Panc1 (cell line): ENCODE measurements at regions not wholly inside any gene's neighbourhood (a gene's known extent, or its start where the extent isn't known, plus 50 kb on each side); places are given as distances from the start of the nearest gene placed in this dataset.

Experiments
- ATAC-seq: fragments of 200-7000 bp; cut with Tn5 transposase; 2 replicates; pipeline ENCODE4 v1.9.1; 2020; ENCODE audit warnings: mild to moderate bottlenecking, moderate library complexity
- BruUV-seq: library from RNA; stranded (reverse); fragments of 400-500 nt; replicated peaks from 2 replicates; lab custom pipeline; 2021; lab: Mats Ljungman, UMichigan
- CTCF ChIA-PET: fragments of 300-600 bp; sonication (Branson Sonifier 250); formaldehyde crosslinking; loops from one replicate; lab custom pipeline; 2022; ENCODE audit warnings: antibody characterized with exemption; lab: Charles Lee
- POLR2A ChIA-PET: fragments of 300-600 bp; sonication (Branson Sonifier 250); formaldehyde crosslinking; loops from one replicate; lab custom pipeline; 2022; ENCODE audit warnings: antibody characterized with exemption; lab: Charles Lee
- DNase-seq: peaks from one replicate; pipeline ENCODE4 v3.0.0-alpha.2; 2010; ENCODE audit warnings: low read depth, low spot score
- H3K27ac ChIP-seq: 2 replicates; pipeline ENCODE4 v1.5.1; 2011; ENCODE audit warnings: mild to moderate bottlenecking, low read length, inconsistent platforms
- H3K27me3 ChIP-seq: fragments of 200-500 bp; sonication (Bioruptor generic); 2 replicates; pipeline ENCODE4 v1.6.0; 2014; ENCODE audit warnings: low read length, inconsistent platforms; ENCODE audit not compliant: control insufficient read depth, insufficient read depth
- H3K36me3 ChIP-seq: fragments of 200-500 bp; sonication (Bioruptor generic); 2 replicates; pipeline ENCODE4 v1.5.1; 2014; ENCODE audit warnings: inconsistent platforms, mild to moderate bottlenecking, low read length, moderate library complexity; ENCODE audit not compliant: control insufficient read depth, insufficient read depth
- H3K4me1 ChIP-seq: 2 replicates; pipeline ENCODE4 v1.5.1; 2011; ENCODE audit warnings: inconsistent platforms, mild to moderate bottlenecking, low read length, moderate library complexity; ENCODE audit not compliant: control insufficient read depth, insufficient read depth
- H3K4me3 ChIP-seq, 2 experiments: 2 replicates each; pipeline ENCODE4 v1.5.1; 2011 to 2012; ENCODE audit warnings: low read depth in 2 of 2, low read length in 2 of 2, mild to moderate bottlenecking in 2 of 2, inconsistent platforms in 1 of 2, moderate library complexity in 1 of 2
- H3K9me3 ChIP-seq: fragments of 200-500 bp; sonication (Bioruptor generic); 2 replicates; pipeline ENCODE4 v1.5.1; 2014; ENCODE audit warnings: low read depth, mild to moderate bottlenecking, inconsistent platforms, low read length, moderate library complexity; ENCODE audit not compliant: control insufficient read depth, insufficient read depth
- POLR2AphosphoS5 ChIP-seq: IDR thresholded peaks from 2 replicates; pipeline ENCODE4 v1.6.1; 2012; ENCODE audit warnings: mild to moderate bottlenecking, low read depth, low read length, moderate library complexity
- SIN3A ChIP-seq: IDR thresholded peaks from 2 replicates; pipeline ENCODE4 v1.6.1; 2012; ENCODE audit warnings: low read depth, mild to moderate bottlenecking, low read length, moderate library complexity, borderline replicate concordance; ENCODE audit not compliant: insufficient read depth
- TCF7L2 ChIP-seq: IDR thresholded peaks from 2 replicates; pipeline ENCODE4 v1.6.1; 2011; ENCODE audit warnings: mild to moderate bottlenecking, low read depth, low read length, inconsistent platforms
- in situ Hi-C: cut with HindIII; loops from 2 replicates; pipeline ENCODE4 v1.10.0; 2016; ENCODE audit warnings: low sequenced_read_pairs, low pct_unique_long_range_greater_than_20kb
- intact Hi-C: fragments of 100-400 bp; cut with micrococcal nuclease; formaldehyde crosslinking; loops from one replicate; pipeline ENCODE4 v1.10.0; 2022; ENCODE audit not compliant: unreplicated experiment
- TF ChIP-seq, protein P1 (sequence below): fragments of 450-650 bp; IDR thresholded peaks from 2 replicates; pipeline ENCODE4 v1.5.1; 2017; ENCODE audit warnings: mild to moderate bottlenecking
- TF ChIP-seq, protein P2 (sequence below), 2 experiments: IDR thresholded peaks; 2 replicates each; pipeline ENCODE4 v1.6.1; 2011 to 2012; ENCODE audit warnings: low read depth in 2 of 2, control low read depth in 1 of 2, low read length in 1 of 2, mild to moderate bottlenecking in 1 of 2, moderate library complexity in 1 of 2; ENCODE audit not compliant: insufficient read depth in 1 of 2

DNA sequence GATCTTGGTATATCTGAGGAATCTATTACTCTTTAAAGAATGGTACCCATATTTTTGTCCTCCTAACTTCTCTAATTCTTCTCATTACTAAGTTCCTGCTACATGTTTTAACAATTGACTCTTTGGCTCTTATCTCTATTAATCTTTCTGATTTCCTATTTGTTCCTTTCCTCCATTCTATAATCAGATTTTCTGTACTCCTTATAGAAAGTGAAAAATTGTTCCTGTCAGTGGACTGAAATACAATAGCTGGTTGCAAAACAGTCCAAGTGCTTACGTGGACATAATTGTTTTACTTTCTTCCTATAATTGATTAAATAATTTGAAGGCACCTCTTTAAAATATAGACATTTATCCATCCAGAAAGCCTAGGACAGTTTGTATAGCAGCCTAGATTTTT is 86.7 kb upstream of the PTHLH start:
- no peaks in the 10 kb centered on the region for H3K27me3 ChIP-seq
- intact Hi-C loops (no loop called here), in situ Hi-C loops (no loop called here)
- no peak overlapping the region for H3K27ac ChIP-seq
- DNase-seq (no peak), ATAC-seq (no peak)
- no peaks in the 10 kb centered on the region for H3K9me3 ChIP-seq
- no peaks in the 10 kb centered on the region for H3K36me3 ChIP-seq
- no TSS peak for BruUV-seq
- ChIA-PET CTCF (no interaction called here), POLR2A (no interaction called here)
- H3K4me3 ChIP-seq = no peak overlapping the region
- H3K4me1 ChIP-seq = no peaks in the 10 kb centered on the region
- TF ChIP-seq SIN3A = no peak
- no peak for TF ChIP-seq TCF7L2
- TF ChIP-seq, protein P1, sequence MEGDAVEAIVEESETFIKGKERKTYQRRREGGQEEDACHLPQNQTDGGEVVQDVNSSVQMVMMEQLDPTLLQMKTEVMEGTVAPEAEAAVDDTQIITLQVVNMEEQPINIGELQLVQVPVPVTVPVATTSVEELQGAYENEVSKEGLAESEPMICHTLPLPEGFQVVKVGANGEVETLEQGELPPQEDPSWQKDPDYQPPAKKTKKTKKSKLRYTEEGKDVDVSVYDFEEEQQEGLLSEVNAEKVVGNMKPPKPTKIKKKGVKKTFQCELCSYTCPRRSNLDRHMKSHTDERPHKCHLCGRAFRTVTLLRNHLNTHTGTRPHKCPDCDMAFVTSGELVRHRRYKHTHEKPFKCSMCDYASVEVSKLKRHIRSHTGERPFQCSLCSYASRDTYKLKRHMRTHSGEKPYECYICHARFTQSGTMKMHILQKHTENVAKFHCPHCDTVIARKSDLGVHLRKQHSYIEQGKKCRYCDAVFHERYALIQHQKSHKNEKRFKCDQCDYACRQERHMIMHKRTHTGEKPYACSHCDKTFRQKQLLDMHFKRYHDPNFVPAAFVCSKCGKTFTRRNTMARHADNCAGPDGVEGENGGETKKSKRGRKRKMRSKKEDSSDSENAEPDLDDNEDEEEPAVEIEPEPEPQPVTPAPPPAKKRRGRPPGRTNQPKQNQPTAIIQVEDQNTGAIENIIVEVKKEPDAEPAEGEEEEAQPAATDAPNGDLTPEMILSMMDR = no peak
- TF ChIP-seq POLR2AphosphoS5 = no peak
- TF ChIP-seq, protein P2, sequence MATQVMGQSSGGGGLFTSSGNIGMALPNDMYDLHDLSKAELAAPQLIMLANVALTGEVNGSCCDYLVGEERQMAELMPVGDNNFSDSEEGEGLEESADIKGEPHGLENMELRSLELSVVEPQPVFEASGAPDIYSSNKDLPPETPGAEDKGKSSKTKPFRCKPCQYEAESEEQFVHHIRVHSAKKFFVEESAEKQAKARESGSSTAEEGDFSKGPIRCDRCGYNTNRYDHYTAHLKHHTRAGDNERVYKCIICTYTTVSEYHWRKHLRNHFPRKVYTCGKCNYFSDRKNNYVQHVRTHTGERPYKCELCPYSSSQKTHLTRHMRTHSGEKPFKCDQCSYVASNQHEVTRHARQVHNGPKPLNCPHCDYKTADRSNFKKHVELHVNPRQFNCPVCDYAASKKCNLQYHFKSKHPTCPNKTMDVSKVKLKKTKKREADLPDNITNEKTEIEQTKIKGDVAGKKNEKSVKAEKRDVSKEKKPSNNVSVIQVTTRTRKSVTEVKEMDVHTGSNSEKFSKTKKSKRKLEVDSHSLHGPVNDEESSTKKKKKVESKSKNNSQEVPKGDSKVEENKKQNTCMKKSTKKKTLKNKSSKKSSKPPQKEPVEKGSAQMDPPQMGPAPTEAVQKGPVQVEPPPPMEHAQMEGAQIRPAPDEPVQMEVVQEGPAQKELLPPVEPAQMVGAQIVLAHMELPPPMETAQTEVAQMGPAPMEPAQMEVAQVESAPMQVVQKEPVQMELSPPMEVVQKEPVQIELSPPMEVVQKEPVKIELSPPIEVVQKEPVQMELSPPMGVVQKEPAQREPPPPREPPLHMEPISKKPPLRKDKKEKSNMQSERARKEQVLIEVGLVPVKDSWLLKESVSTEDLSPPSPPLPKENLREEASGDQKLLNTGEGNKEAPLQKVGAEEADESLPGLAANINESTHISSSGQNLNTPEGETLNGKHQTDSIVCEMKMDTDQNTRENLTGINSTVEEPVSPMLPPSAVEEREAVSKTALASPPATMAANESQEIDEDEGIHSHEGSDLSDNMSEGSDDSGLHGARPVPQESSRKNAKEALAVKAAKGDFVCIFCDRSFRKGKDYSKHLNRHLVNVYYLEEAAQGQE (IDR thresholded peaks at IDR 0.05; ENCODE audit: insufficient read depth in 1 of 2, low read depth in 2 of 2, low read length in 1 of 2) = no peak

DNA sequence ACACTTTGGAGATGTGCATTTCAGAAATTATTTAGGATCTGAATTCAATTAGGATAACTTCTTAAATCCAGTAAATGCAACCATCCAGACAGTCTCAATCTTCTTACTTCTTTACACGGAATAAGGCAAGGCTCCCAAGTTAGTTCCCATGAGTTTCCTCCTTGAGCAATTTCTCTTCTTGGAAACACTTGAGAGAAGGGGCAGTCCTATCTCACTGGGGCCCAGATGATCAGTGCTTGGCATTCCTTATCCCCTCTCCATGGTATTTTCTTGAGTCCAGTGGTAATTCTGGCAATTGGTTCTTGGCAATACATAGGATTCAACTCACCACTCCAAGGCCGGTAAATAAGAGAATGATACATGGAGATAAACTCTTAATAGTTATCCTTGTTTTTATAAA is 87.1 kb upstream of the PTHLH start:
- BruUV-seq = no TSS peak
- no peak for ATAC-seq
- ChIA-PET CTCF (no interaction called here), POLR2A (no interaction called here)
- no peak overlapping the region for H3K27ac ChIP-seq
- intact Hi-C loops (no loop called here), in situ Hi-C loops (no loop called here)
- H3K4me3 ChIP-seq = no peak overlapping the region
- no peaks in the 10 kb centered on the region for H3K9me3 ChIP-seq
- no peak for TF ChIP-seq POLR2AphosphoS5
- TF ChIP-seq, protein P2 (IDR thresholded peaks at IDR 0.05; ENCODE audit: insufficient read depth in 1 of 2, low read depth in 2 of 2, low read length in 1 of 2) = no peak
- no peak for TF ChIP-seq SIN3A
- TF ChIP-seq, protein P1 = no peak
- no peak for TF ChIP-seq TCF7L2
- H3K36me3 ChIP-seq = no peaks in the 10 kb centered on the region
- no peaks in the 10 kb centered on the region for H3K27me3 ChIP-seq
- H3K4me1 ChIP-seq = no peaks in the 10 kb centered on the region
- no peak for DNase-seq
